DMS153 treated with DMSO at 0.1 percent for 48 hours (cell line): ENCODE measurements at regions not wholly inside any gene's neighbourhood (a gene's known extent, or its start where the extent isn't known, plus 50 kb on each side); places are given as distances from the start of the nearest gene placed in this dataset.
A peak's percentile ranks its signal among the peaks of the same experiment; 100 is the strongest.

Source experiments
- DNase-seq: peaks from one replicate; lab custom pipeline; 2025; ENCODE audit not compliant: unreplicated experiment; lab: John Stamatoyannopoulos, UW

- DNase-seq, result no peak
Observed at GRCh38 chr7:116083796-116084195, 53.2 kb upstream of the TFEC start.

- no peak for DNase-seq
Observed at GRCh38 chr7:116086547-116087045, 56.0 kb upstream of the TFEC start.

- DNase-seq, result no peak
Observed at GRCh38 chr7:116087291-116087690, 56.7 kb upstream of the TFEC start.

GRCh38 chr7:116087984-116088383, 57.4 kb upstream of the TFEC start:
- DNase-seq, result no peak

- DNase-seq, result no peak
Observed at GRCh38 chr7:116089293-116089692, 58.7 kb upstream of the TFEC start.

- no peak for DNase-seq
Observed at GRCh38 chr7:116093516-116094301, 63.1 kb upstream of the TFEC start.

GRCh38 chr7:116095396-116095795, 64.8 kb upstream of the TFEC start:
- no peak for DNase-seq

- DNase-seq, result peak; percentile 5
Observed at GRCh38 chr7:116097365-116098009, 66.9 kb upstream of the TFEC start.

GRCh38 chr7:116098175-116098574, 67.6 kb upstream of the TFEC start:
- DNase-seq, result no peak

- DNase-seq, result no peak
Observed at GRCh38 chr7:116100626-116101025, 70.1 kb upstream of the TFEC start.

GRCh38 chr7:116101704-116102103, 71.1 kb upstream of the TFEC start:
- DNase-seq, result no peak

- DNase-seq, result no peak
Observed at GRCh38 chr7:116111475-116111874, 80.9 kb upstream of the TFEC start.

GRCh38 chr7:116113310-116113709, 82.7 kb upstream of the TFEC start:
- DNase-seq, result no peak

GRCh38 chr7:116120839-116121238, 89.5 kb upstream of the TES start:
- DNase-seq, result no peak

- no peak for DNase-seq
Observed at GRCh38 chr7:116122972-116123595, 87.3 kb upstream of the TES start.

- no peak for DNase-seq
Observed at GRCh38 chr7:116128139-116128538, 82.2 kb upstream of the TES start.

- DNase-seq, result no peak
Observed at GRCh38 chr7:116135306-116135705, 75.0 kb upstream of the TES start.

- peak; percentile 54 for DNase-seq
Observed at GRCh38 chr7:116138202-116138801, 72.0 kb upstream of the TES start.

GRCh38 chr7:116139007-116139406, 71.3 kb upstream of the TES start:
- no peak for DNase-seq

GRCh38 chr7:116139807-116140206, 70.5 kb upstream of the TES start:
- no peak for DNase-seq

- no peak for DNase-seq
Observed at GRCh38 chr7:116142374-116142773, 68.0 kb upstream of the TES start.

- no peak for DNase-seq
Observed at GRCh38 chr7:116142850-116143249, 67.5 kb upstream of the TES start.
